CD4-positive, alpha-beta T cell treated with Interleukin-15 for 1 hour (primary cell): ENCODE measurements at regions not wholly inside any gene's neighbourhood (a gene's known extent, or its start where the extent isn't known, plus 50 kb on each side); places are given as distances from the start of the nearest gene placed in this dataset.

Experiments used
- DNase-seq: peaks from one replicate; pipeline ENCODE4 v3.0.0-alpha.2; 2020

DNA sequence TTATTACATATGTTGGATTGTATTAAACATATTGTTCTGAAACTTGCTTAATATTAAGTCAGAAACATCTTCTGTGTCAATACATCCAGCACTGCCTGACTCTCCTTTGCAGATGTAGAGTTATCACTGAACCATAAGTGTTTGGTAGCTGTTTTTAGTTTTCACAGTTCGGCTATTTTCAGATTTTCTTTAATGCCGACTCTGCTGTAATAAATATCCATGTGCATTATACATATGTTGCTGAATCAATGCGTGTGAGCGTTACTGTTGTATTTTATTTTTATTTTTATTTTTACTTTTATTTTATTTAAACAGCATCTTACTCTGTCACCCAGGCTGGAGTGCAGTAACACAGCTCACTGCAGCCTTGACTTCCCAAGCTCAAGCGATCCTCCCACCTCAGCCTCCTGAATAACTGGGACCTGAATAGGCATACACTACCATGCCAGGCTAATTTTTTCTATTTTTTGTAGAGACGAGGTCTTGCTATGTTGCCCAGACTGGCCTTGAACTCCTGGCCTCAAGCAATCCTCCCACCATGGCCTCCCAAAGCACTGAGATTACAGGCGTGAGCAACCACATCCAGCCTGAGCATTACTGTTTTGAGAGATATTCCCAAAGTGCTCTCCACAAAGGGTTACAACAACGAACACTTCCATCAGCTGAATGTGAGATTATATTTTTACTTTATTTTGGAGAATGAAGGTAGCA, 50.7 kb upstream of the NOCT start:
- DNase-seq: no peak

DNA sequence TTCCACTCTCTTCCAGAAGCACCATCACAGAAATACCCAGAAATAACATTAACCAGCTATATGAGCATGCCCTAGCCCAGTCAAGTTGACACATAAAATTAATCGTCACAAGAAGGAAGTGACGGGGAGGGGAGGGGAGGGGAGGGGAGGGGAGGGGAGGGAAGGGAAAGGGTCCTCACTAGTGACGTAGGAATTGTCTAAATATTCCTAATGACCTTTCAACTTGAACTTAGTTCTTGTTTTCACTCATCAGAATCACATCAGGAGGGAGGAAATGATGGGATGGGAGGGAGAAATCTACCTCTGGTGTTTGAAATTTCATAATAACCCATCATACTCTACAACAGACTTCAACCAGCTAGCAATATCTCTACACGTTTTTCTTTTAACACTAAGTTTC, 52.2 kb upstream of the NOCT start:
- no peak for DNase-seq

DNA sequence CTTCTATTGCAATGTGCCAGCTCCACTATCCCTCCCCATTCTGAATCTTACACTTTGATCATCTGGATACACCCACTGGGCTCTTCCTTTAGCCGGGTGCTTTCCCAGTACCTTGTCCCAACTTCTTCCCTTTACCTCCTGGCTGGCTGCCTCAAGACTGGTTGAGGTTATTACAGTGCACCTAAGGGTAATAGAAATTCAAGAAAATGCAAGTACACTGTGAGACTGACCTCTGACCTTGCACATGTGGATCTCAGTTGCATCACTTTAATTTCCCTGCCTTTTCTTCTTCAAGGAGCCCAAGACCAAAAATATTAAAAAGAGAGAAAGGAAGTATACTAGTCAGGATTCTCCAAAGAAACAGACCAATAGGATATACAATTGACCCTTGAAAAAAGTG, 53.9 kb upstream of the NOCT start:
- DNase-seq: no peak

DNA sequence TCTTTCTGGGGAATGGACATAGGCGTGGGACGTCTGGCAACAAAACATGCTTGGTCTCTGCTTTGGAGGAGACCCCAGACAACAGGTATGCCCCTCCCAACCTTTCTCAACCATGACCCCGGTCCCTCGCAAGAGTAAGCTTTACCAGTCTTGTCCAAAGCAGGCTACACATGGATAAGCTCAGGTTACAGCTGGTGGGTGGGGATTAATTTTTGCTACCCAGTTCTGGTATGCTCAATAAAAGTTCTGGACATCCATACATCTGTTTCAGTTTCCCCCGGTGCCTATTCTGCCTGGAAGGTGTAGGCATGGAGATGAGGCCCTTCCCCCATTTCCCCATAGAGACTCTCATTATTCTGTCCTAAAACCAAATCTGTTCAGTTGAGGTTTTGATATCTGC, 54.5 kb upstream of the NOCT start:
- no peak for DNase-seq

DNA sequence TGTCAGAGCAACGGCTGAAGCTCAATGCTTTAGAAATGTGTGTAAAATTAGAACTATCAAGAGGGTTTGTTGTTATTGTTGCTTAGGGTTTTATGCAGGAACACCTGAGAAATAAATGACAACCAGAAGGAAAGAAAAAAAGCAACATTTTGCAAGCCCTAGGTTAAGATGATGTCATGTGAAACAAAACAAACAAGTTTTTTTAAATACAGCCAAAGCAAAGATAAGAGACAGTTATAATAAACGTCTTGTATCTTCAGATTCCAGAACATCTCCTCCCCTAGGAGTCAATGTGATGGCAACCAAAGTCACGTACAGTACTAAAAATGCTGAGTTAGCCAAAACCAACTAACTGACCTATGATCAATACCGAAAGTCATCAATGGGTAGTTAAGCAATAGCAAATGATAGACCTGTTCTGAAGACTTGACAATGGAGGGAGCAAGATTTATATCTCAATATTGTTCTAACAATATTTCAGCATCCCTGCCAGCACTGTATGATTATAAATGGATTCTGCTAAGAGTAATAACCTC, 55.3 kb upstream of the NOCT start:
- DNase-seq: no peak

DNA sequence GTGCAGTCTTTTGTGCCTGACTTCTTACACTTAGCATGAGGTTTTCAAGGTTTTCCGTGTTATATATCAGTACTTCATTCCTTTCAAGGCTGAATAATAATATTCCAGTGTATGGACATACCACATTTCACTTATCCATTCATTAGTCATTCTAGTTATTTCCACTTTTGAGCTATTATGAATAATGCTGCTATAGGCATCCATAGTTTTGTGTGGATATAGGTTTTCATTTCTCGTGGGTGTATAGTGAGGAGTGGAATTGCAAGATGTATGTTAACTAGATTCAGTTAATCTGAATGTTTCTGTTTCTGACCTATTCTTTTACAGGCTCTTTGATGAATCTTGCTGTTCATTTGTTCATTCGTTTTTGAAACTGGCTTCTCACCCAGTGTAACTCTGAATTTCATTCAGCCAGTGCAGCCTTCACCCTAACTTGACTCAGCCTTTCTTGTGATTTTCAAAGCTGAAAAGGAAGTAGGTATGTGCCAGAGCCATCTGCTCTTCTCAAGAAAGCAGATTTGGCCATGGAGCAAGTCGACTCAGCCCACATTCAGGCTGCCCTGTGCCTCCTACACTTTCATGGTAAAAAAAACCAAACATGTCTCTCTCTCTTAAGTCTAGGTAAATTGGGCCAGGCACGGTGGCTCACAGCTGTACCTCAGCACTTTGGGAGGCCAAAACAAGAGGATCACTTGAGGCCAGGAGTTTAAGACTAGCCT, 56.3 kb upstream of the NOCT start:
- no peak for DNase-seq

DNA sequence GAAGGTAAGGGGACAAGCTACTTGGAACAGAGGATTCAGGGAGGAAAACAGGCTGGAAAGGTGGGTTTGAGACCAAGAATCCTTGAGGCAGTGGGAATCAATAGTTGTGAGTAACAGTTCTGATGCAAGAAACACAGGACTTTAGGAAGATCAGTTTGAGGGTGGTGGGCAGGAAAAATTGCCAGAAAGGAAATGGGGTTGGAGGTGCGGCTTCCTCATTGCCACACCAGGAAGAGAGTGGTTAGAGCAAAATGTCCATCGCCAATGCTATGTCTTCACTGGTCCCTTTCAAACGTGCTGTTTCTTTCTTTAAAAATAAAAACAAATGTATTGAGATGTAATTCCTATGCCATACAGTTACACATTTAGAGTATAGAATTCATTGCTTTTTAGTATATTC, 57.1 kb upstream of the NOCT start:
- no peak for DNase-seq

DNA sequence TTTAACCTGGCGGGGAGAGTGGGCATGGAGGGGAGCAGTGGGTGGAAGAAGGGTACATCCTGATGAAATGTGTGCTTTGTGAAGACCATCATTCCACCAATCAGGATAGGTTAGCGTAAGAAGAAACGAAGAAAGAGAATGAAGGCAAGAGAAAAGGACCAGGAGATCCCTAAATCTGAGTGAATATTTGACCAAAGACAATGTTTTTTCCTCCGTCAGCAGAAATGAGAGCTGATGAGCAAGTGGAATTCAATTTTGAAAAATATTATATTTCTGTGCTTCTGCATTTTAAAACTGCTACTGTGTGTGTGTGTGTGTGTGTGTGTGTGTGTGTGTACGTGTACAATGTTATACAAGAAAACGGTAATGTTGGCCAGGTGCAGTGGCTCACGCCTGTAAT, 58.3 kb upstream of the NOCT start:
- no peak for DNase-seq

DNA sequence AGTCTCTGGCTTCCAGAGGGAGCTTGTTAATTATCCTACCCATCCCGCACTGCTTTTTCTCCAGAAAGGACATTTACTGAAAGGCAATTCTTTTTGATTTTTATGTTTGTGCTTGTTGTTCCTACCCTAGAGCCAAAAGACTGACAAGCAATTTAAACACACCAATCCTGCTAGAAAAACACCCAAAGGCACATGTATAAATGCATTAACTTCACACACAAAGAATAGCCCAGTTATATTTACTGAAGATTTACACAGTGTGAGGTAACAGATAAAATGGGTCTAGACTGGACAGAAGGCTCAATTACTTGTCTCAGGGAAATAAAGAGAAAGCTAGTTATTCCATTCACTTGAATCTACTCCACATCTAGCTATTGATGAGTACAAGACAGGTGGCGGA, 61.2 kb upstream of the NOCT start:
- DNase-seq: no peak

DNA sequence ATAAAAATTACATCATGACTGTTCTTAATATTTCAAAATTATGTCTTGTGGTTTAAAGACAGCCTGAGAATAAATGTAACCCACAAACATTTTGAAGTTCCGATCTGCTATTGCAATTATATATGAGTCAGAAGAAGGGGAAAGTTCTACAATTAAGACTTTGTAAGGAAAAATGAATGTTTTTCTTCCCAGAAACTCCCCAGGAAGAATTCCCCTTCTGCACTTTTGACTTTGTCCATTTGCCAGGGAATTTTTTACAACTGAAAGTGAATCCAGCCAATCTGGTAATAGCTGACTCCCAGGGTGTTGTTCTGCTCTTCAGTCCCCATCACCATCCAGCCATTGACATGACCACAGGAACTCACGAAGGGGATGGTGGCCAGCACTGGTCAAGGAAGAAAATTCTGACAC, 61.6 kb upstream of the NOCT start:
- DNase-seq: no peak

DNA sequence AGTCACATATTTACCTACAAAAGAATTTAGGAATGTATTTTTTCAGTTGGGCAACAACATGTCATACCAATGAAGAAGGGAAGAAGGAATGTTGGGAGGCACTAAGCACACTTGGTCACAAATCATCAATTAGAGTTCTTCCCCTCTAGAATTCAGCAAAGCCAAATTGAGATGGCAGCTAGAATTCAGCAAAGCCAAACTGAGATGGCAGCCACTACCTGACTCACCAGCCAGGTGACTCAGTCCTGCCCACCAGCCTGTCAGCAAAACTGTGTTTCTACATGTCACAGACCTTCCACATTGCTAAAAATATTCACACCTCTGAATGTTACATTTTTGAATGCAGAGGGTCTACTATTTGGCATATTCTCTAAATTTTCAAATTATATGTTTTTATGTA, 63.2 kb upstream of the NOCT start:
- no peak for DNase-seq

DNA sequence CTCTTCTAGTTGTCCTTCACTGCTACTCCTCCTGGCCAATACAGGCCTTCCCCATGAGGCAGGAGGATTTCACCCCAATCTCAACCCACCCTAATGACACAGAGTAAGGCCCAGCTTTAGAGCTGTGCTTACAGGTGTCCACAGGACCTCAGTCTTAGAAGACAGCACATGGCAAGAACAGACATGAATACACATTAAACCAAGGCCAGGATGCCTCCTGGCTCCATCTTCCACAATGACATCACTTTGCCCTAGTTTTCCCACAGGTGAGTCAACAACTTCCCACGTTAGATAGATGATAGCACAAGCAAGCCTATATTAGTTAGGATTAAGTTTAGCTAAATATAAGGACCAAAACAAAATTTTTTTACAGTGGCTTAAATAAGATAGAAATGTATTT, 63.8 kb upstream of the NOCT start:
- DNase-seq: no peak

DNA sequence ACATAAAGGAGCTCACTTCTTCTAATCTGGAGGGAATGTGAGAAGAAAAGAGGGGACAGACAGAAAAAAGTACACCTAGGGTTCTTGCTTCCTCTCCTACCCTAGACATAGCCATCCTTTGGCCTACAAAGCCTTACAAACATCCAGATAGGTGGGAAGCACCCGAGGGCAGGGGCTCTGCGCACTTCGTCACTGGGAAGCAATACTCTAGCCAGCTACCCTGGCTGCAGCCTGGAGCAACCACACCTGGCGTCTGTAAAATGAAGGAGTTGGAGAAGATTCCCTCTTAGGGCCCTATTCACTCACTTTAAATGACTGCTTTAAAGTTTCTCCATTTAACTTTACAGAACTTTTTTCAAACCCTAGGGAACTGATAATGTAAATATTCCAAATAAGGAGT, 65.7 kb upstream of the NOCT start:
- no peak for DNase-seq

DNA sequence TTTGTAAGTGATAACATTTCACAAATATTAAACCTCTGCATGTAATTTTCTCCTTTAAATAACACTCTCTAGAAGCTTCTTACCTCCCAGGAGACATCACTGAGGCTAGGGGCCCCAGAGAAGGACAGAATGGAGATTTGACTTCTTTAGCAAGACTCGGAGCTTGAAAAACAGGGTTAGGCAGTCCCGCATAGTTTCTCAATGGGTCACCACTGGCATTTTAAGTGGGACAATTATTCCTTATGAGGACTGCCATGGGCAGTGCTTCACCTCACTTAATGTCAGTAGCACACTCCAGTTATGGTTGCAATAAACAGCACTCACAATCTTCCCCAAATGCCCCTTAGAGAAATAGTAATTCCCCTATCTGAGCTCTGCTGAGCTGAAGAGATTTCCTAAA, 66.7 kb upstream of the NOCT start:
- no peak for DNase-seq

DNA sequence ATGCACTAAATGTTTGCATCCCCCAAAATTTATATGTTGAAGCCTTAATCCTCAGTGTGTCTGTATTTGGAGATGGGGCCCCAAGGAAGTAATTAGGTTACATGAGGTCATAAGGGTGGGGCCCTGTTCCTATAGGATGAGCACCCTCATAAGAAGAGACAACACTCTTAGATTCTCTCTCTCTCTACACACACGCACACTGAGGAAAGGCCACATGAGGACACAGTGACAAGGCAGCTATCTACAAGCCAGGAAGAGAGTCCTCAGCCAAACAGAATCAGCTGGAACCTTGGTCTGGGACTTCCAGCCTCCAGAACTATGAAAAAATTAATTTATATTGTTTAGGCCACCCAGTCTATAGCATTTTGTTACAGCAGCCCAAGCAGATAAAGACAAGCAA, 69.3 kb upstream of the NOCT start:
- no peak for DNase-seq

DNA sequence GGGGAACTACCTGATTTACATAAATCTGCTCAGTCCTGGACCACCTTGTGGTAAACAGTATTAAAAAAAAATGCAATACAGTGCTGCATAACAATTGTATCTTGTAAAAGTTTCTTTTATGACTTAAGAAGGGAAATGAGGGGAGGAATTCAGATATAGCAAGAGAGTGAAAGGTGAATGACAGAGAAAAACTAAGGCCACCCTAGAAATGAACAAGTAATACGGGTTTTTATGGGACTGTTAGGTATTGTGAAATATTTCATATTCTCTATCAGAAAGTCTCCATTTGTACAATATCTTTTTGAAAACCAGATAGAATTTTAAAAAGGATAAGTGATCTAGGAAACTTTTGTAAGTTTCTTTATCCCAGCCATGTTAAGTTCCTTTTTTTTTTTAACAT, 69.7 kb upstream of the NOCT start:
- no peak for DNase-seq

DNA sequence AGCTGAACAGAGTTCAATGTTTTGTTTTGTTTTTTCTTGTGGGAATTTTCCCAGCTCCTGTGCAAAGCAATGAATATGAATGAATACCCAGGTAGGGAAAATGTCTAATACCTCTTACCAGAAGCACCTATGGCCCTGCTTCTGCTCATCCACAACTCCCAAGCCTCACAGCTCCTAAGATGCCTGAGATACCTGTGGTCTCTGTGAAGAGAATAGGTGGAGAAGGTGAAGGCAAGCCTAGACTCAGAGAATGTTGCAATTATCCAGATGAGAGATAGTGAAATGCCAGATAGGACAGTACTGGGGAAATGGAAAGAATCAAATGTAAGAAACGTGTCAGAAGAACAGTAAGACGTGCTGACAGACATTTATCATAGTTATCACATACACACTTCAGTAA, 70.2 kb upstream of the NOCT start:
- DNase-seq: no peak

DNA sequence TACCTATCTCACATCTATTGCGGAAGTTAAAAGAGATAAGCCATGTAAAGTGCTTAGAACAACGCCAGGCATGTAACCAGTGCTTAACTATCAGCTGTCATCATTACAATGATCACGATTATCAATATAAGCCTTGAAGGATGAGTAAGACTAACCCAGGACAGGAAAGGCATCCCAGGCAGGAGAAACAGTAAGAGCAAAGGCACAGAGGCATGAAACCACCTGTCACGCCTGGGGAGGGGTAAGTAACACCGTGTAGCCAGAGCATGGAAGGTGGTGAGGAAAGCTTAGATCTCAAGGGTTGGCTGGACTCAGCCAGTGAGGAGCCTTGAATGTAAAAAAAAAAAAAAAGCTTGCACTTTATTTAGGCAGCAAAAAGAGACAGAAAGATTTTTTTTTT, 71.7 kb upstream of the NOCT start:
- DNase-seq: no peak

DNA sequence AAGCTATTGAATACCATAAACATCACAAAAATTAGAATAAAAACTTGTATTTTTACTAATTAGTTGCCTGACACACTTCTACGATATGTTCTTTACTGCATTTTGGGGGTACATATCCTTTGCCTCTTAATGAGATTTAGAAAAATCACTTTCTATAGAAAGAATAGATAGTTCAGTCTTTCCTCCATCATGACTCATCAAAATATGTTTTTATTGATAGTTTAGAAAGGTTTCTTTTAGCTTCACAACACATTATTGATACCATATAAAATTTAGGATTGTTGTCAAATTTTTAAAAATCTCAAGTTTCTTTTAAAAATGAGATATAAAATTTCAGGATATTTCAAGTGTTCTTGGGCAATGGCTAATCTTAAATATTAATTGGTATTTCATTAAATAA, 74.5 kb upstream of the NOCT start:
- DNase-seq: no peak

DNA sequence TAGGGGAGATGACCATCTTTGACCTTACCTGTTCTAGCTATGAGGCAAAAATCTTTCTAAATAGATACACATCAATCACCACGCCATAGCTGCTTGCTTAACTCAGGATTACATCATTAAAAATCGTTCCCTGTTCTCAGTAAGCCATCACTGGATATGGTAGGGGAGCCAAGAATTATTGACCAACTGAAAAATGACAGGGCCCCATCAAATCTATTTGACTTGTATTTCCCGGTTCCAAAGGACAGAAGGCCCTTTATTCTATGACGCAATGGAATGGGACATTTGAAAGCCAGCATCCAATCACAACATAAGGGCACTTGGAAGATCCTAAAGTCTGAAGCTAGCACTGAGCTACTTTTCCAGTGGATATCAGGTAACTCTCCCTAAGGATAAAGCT, 75.6 kb upstream of the NOCT start:
- no peak for DNase-seq

DNA sequence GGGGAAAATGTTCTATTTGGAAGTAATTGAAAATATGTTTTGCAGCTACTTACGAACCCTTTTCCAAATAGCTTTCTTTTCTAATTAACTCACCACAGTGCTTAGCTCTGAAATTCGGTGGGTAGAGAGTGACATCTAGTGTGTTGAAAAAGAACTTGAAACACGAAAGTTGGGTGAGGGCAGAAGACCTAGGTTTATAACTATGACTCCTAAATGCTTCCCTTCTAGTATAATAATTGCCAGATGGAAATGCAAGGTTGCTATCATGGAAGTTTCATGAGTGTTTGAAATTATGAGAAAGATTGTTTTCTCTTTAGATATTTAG, 77.3 kb upstream of the NOCT start:
- no peak for DNase-seq

DNA sequence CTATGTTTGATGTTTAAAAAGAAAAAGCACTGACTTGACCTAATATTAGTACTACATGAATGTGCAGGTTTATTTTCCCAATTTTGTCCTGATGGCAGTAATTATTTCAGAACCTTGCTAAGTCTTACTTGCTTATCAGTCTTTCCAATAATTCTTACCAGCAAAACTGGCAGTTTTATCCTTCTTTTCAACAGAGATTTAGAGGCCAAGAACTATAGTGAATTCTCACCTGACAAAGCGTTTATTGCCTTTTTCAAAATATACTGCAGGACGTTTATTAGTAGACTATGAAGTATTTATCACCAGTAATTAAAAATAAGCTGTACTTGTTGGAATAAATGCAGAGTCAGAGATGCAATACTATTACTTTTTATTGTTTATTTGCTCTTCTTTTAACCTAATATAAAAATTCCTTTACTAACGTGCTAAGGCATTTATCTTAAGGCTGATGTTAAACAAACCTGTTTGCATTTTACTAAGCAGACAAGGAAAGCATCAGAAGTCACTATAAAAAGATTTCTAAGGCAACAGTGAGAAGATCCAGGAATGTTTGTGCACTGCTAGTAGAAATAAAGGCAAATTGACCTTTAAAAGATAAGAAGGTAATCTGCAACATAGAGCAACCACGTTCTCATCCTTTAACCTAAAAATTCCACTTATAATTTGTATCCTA, 80.3 kb upstream of the NOCT start:
- no peak for DNase-seq

DNA sequence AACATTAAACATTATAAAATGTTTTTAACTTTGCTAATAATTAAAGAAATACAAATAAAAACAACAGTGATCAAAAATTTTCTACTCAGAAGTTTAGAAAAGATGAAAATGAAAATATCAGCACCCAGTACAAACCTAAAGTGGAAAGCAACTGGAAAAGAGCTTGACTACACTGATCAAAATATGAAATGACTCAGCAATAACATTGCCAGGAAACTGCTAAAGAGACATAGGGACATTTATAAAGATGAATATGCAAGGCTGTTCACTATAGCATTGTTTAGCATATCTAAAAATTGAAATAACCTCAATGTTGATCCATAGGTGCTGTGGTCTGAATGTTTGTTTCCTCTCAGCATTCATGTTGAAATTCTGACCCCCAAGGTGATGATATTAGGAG, 88.5 kb upstream of the NOCT start:
- no peak for DNase-seq

DNA sequence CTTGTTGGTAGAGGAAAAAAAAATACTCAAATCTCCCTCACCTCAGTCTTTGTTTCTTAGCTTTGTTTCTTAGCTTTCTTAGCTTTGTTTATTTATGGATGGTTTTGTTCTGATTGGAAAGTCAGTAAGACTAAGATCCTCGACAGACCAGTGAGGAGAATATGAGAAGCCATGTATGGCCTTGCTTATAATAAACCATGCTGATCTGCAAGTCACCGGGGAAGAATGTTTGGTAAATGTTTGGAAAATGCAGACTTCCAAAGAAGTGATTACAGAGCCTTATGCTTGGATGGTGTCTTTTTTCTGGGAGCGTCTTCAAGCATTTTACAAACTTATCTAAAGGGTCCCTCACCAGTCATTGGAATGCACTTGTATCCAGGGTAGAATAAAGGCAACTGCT, 90.1 kb upstream of the NOCT start:
- DNase-seq: no peak
